ENCODE measurements at regions not wholly inside any gene's neighbourhood (a gene's known extent, or its start where the extent isn't known, plus 50 kb on each side); places are given as distances from the start of the nearest gene placed in this dataset.
A peak's percentile ranks its signal among the peaks of the same experiment; 100 is the strongest.

DNA sequence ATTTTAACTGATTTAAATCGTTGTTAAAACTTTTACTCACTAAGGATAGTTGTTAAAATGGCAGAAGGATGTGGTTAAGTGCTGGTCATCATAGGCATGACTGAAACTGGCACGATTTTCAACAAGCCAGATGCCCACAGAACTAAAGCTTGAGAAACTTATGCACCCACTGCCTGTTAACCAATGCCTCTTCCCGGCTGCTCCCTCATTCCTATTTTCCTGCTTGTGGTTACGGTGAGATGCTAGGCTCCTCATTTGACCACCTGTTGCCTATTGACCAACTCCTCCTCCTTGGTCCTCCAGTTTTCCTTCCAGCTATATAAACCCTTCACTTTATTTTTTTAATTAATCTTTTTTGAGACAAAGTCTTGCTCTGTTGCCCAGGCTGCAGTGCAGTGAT is 238.7 kb downstream of the TFCP2L1 start:
- H3K36me3 ChIP-seq (ENCODE audit: low read depth, low read length), result no peaks in the 10 kb centered on the region
- no peaks in the 10 kb centered on the region for H4K20me1 ChIP-seq (ENCODE audit: low read length)
- H2AFZ ChIP-seq (ENCODE audit: low read length), result no peak overlapping the region
- no peak overlapping the region for H3K4me3 ChIP-seq (ENCODE audit: low read length)
- BruUV-seq (replicated peaks), result no TSS peak
- no peak overlapping the region for H3K4me2 ChIP-seq (ENCODE audit: low read length)
- no peaks in the 10 kb centered on the region for H3K4me1 ChIP-seq (ENCODE audit: insufficient read depth, low read length)
- no peaks in the 10 kb centered on the region for H3K79me2 ChIP-seq (ENCODE audit: low read length)
- ATAC-seq (peak; percentile 73), DNase-seq (peak; percentile 42)
- no peaks in the 10 kb centered on the region for H3K27me3 ChIP-seq (ENCODE audit: low read length)
- H3K9me3 ChIP-seq (ENCODE audit: low read length), result no peaks in the 10 kb centered on the region
- POLR2A ChIA-PET (ENCODE audit: unreplicated experiment), result no interaction called here
- H3K9ac ChIP-seq (ENCODE audit: low read length), result no peak overlapping the region
- CTCF ChIA-PET, result no interaction called here
- intact Hi-C loops (cut with micrococcal nuclease), result no loop called here
- no peaks in the 10 kb centered on the region for H3K9me2 ChIP-seq (replicated peaks; ENCODE audit: low read length)
- H3K27ac ChIP-seq (ENCODE audit: low read length), result no peak overlapping the region
- no peak for TF ChIP-seq CTCF (conservative IDR thresholded peaks at IDR 0.05; ENCODE audit: low read depth, low read length)
- no peak for TF ChIP-seq EZH2phosphoT487 (IDR thresholded peaks at IDR 0.05; ENCODE audit: borderline replicate concordance, low read length)
- TF ChIP-seq EZH2 (IDR thresholded peaks at IDR 0.05; ENCODE audit: low read length, unreplicated experiment), result no peak
- no peaks in the 10 kb centered on the region for H3F3A ChIP-seq (ENCODE audit: low read length, unreplicated experiment)

DNA sequence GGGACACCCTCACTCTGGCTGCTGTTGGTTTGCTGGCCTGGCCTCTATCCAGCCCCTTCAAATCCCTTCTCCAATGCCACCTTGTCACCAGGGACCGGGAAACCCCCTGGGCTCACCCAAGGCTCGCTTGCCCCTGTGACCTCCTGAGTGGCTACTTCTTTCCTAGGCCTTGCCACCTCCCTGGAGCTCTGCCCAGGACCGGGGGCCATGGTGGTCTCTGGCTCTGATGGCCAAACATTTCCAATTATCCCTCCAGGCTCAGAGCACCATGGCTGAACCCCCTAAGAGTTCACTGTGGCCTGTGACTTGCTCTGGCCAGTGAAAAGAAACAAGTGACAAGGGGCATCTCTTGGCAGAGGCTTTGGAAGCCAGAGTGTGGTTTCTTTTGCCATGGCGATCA is 237.6 kb downstream of the TFCP2L1 start:
- Histone ChIP-seq H3K4me2 (ENCODE audit: low read length) (no peak overlapping the region), H2AFZ (ENCODE audit: low read length) (no peak overlapping the region), H3K4me1 (ENCODE audit: insufficient read depth, low read length) (no peaks in the 10 kb centered on the region), H3F3A (ENCODE audit: low read length, unreplicated experiment) (no peaks in the 10 kb centered on the region), H4K20me1 (ENCODE audit: low read length) (no peaks in the 10 kb centered on the region), H3K27me3 (ENCODE audit: low read length) (no peaks in the 10 kb centered on the region), H3K27ac (ENCODE audit: low read length) (no peak overlapping the region), H3K4me3 (ENCODE audit: low read length) (no peak overlapping the region), H3K9ac (ENCODE audit: low read length) (no peak overlapping the region), H3K9me3 (ENCODE audit: low read length) (no peaks in the 10 kb centered on the region), H3K36me3 (ENCODE audit: low read depth, low read length) (no peaks in the 10 kb centered on the region), H3K79me2 (ENCODE audit: low read length) (no peaks in the 10 kb centered on the region), H3K9me2 (replicated peaks; ENCODE audit: low read length) (no peaks in the 10 kb centered on the region)
- ATAC-seq, result no peak
- TF ChIP-seq EZH2 (IDR thresholded peaks at IDR 0.05; ENCODE audit: low read length, unreplicated experiment) (no peak), EZH2phosphoT487 (IDR thresholded peaks at IDR 0.05; ENCODE audit: borderline replicate concordance, low read length) (no peak), CTCF (conservative IDR thresholded peaks at IDR 0.05; ENCODE audit: low read depth, low read length) (no peak)
- CTCF ChIA-PET, result no interaction called here
- BruUV-seq (replicated peaks), result no TSS peak
- no peak for DNase-seq
- POLR2A ChIA-PET (ENCODE audit: unreplicated experiment), result no interaction called here
- intact Hi-C loops (cut with micrococcal nuclease), result no loop called here

DNA sequence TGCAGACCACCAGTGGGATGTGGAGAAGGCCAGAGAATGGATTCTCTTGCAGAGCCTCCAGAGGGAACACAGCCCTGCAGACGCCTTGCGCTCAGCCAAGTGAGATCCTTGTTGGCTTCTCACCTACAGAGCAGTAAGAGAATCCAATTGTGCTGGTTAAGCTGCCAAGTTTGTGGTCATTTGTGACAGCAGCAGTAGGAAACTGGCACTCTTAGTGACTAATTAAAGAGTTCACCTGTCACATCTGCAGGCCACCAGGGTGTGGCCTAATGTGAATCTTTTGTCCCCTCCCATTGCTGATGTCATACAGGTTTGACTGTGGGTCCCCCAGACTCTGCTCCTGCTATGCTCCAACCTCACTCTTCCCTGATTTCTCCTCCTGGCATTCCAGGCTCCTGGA is 235.9 kb downstream of the TFCP2L1 start:
- BruUV-seq (replicated peaks), result no TSS peak
- Histone ChIP-seq H2AFZ (ENCODE audit: low read length) (no peak overlapping the region), H3K36me3 (ENCODE audit: low read depth, low read length) (no peaks in the 10 kb centered on the region), H3K9me3 (ENCODE audit: low read length) (no peaks in the 10 kb centered on the region), H3K27ac (ENCODE audit: low read length) (no peak overlapping the region), H4K20me1 (ENCODE audit: low read length) (no peaks in the 10 kb centered on the region), H3K4me3 (ENCODE audit: low read length) (no peak overlapping the region), H3K9me2 (replicated peaks; ENCODE audit: low read length) (no peaks in the 10 kb centered on the region), H3K4me1 (ENCODE audit: insufficient read depth, low read length) (no peaks in the 10 kb centered on the region), H3K79me2 (ENCODE audit: low read length) (no peaks in the 10 kb centered on the region), H3F3A (ENCODE audit: low read length, unreplicated experiment) (no peaks in the 10 kb centered on the region), H3K9ac (ENCODE audit: low read length) (no peak overlapping the region), H3K27me3 (ENCODE audit: low read length) (no peaks in the 10 kb centered on the region), H3K4me2 (ENCODE audit: low read length) (no peak overlapping the region)
- ChIA-PET CTCF (no interaction called here), POLR2A (ENCODE audit: unreplicated experiment) (no interaction called here)
- DNase-seq (no peak), ATAC-seq (no peak; the same call in 1 of the 2 replicates)
- intact Hi-C loops (cut with micrococcal nuclease), result no loop called here
- TF ChIP-seq CTCF (conservative IDR thresholded peaks at IDR 0.05; ENCODE audit: low read depth, low read length), result no peak
- TF ChIP-seq EZH2 (IDR thresholded peaks at IDR 0.05; ENCODE audit: low read length, unreplicated experiment), result no peak
- no peak for TF ChIP-seq EZH2phosphoT487 (IDR thresholded peaks at IDR 0.05; ENCODE audit: borderline replicate concordance, low read length)

All from PC-3 (cell line).